CD14-positive monocyte (primary cell): ENCODE measurements at regions not wholly inside any gene's neighbourhood (a gene's known extent, or its start where the extent isn't known, plus 50 kb on each side); places are given as distances from the start of the nearest gene placed in this dataset.

Experiments
- DNase-seq, 3 donors: peaks; one replicate each; pipeline ENCODE4 v3.0.0-alpha.2; 2011 to 2022
- H2AFZ ChIP-seq: 2 replicates; pipeline ENCODE4 v1.6.0; 2012; ENCODE audit warnings: mild to moderate bottlenecking, low read depth, low read length, inconsistent platforms; ENCODE audit not compliant: insufficient read depth, poor library complexity, severe bottlenecking
- H3K27ac ChIP-seq, 2 donors: 1 replicate in 1 of 2; 2 replicates in 1 of 2; pipeline ENCODE4 v1.5.1; 2012 to 2013; ENCODE audit warnings: low read length in 2 of 2, control low read depth in 1 of 2, inconsistent platforms in 1 of 2, low read depth in 1 of 2, mild to moderate bottlenecking in 1 of 2
- H3K27me3 ChIP-seq, 2 donors: one replicate each; pipeline versions ENCODE4 v1.6.0 to v1.6.1; 2011 to 2013; ENCODE audit warnings: low read length in 2 of 2; ENCODE audit not compliant: control insufficient read depth in 2 of 2, insufficient read depth in 2 of 2
- H3K36me3 ChIP-seq, 2 donors: replicated peaks in 1 of 2; 1 replicate in 1 of 2; 2 replicates in 1 of 2; pipeline versions ENCODE4 v1.5.1 to v1.6.1; 2012 to 2013; ENCODE audit warnings: low read length in 2 of 2, control low read depth in 1 of 2, inconsistent platforms in 1 of 2, mild to moderate bottlenecking in 1 of 2; ENCODE audit not compliant: insufficient read depth in 2 of 2, control insufficient read depth in 1 of 2
- H3K4me1 ChIP-seq, 2 donors: 1 replicate in 1 of 2; 2 replicates in 1 of 2; pipeline versions ENCODE4 v1.5.1 to v1.6.1; 2012 to 2013; ENCODE audit warnings: low read length in 2 of 2, control low read depth in 1 of 2, inconsistent platforms in 1 of 2, mild to moderate bottlenecking in 1 of 2, moderate library complexity in 1 of 2; ENCODE audit not compliant: insufficient read depth in 2 of 2, control insufficient read depth in 1 of 2
- H3K4me2 ChIP-seq: replicated peaks from 2 replicates; pipeline ENCODE3; 2012; ENCODE audit warnings: low read length, moderate library complexity, mild to moderate bottlenecking; ENCODE audit not compliant: poor library complexity, severe bottlenecking; ENCODE audit errors: extremely low read depth
- H3K4me3 ChIP-seq, 3 experiments: fragments of 200-600 bp in 1 of 3; sonication (generic) in 1 of 3; replicated peaks in 1 of 3; 1 replicate in 2 of 3; 2 replicates in 1 of 3; pipeline ENCODE4 v1.5.1; 2011 to 2013; ENCODE audit warnings: low read length in 3 of 3, mild to moderate bottlenecking in 3 of 3, control low read depth in 2 of 3, low read depth in 2 of 3, inconsistent platforms in 1 of 3, moderate library complexity in 1 of 3
- H3K79me2 ChIP-seq: 2 replicates; pipeline ENCODE4 v1.6.0; 2012; ENCODE audit warnings: mild to moderate bottlenecking, control low read depth, inconsistent platforms, low read length, moderate library complexity; ENCODE audit not compliant: insufficient read depth
- H3K9ac ChIP-seq: 2 replicates; pipeline ENCODE4 v1.6.0; 2017; ENCODE audit warnings: low read length, mild to moderate bottlenecking; ENCODE audit not compliant: insufficient read depth, poor library complexity, severe bottlenecking
- H3K9me3 ChIP-seq, 2 donors: replicated peaks in 1 of 2; 1 replicate in 1 of 2; 2 replicates in 1 of 2; pipeline versions ENCODE4 v1.5.1 to v1.6.1; 2012 to 2013; ENCODE audit warnings: low read length in 2 of 2, control low read depth in 1 of 2; ENCODE audit not compliant: control insufficient read depth in 1 of 2, insufficient read depth in 1 of 2
- H4K20me1 ChIP-seq: 2 replicates; pipeline ENCODE4 v1.6.0; 2012; ENCODE audit warnings: mild to moderate bottlenecking, low read length, control low read depth, moderate library complexity; ENCODE audit not compliant: insufficient read depth
- H3K27ac Mint-ChIP-seq, 7 donors: one replicate each; pipeline ENCODE4 v1.8.0; 2020; ENCODE audit warnings: mild to moderate bottlenecking in 7 of 7, mixed read lengths in 7 of 7, moderate library complexity in 6 of 7, inconsistent platforms in 2 of 7
- H3K27me3 Mint-ChIP-seq, 3 donors: one replicate each; pipeline ENCODE4 v1.8.0; 2021 to 2022; ENCODE audit warnings: low read depth in 3 of 3, mild to moderate bottlenecking in 3 of 3, mixed read lengths in 3 of 3, moderate library complexity in 3 of 3, inconsistent platforms in 1 of 3
- H3K36me3 Mint-ChIP-seq, 2 donors: one replicate each; pipeline ENCODE4 v1.8.0; 2020; ENCODE audit warnings: mixed read lengths in 2 of 2, inconsistent platforms in 1 of 2, mild to moderate bottlenecking in 1 of 2
- H3K4me1 Mint-ChIP-seq: one replicate; pipeline ENCODE4 v1.8.0; 2020; ENCODE audit warnings: mild to moderate bottlenecking, mixed read lengths
- H3K4me3 Mint-ChIP-seq, 2 donors: one replicate each; pipeline ENCODE4 v1.8.0; 2020; ENCODE audit warnings: mild to moderate bottlenecking in 2 of 2, mixed read lengths in 2 of 2, moderate library complexity in 1 of 2
- H3K9me3 Mint-ChIP-seq, 7 donors: one replicate each; pipeline ENCODE4 v1.8.0; 2020 to 2022; ENCODE audit warnings: mixed read lengths in 7 of 7, mild to moderate bottlenecking in 6 of 7, moderate library complexity in 6 of 7, inconsistent platforms in 2 of 7
- WGBS: methylation state at CpG from one replicate; pipeline ENCODE4 v1.1.5; 2013; ENCODE audit warnings: missing lambda C conversion rate; ENCODE audit not compliant: insufficient coverage; 5-methylcytosine and 5-hydroxymethylcytosine counted together
- intact Hi-C, 2 donors: fragments of 100-400 bp; cut with micrococcal nuclease; formaldehyde crosslinking; loops; one replicate each; pipeline versions ENCODE4 v1.15.0 to v1.15.1; 2023
- TF ChIP-seq, protein P1 (sequence below): fragments of 200-600 bp; IDR thresholded peaks from one replicate; pipeline ENCODE4 v1.8.0; 2022; ENCODE audit warnings: antibody characterized with exemption, mild to moderate bottlenecking

- H4K20me1 ChIP-seq = no peaks in the 10 kb centered on the region
- peak overlapping the region in 1 of 2 donors; percentile 85 for H3K4me3 Mint-ChIP-seq
- WGBS = 5% methylated on average over 86 of the region's 92 CpGs
- intact Hi-C loops = no loop called here
- no peak overlapping the region for H3K9ac ChIP-seq
- no peaks in the 10 kb centered on the region for H3K79me2 ChIP-seq
- H3K4me2 ChIP-seq = no peak overlapping the region
- H2AFZ ChIP-seq = no peak overlapping the region
- H3K36me3 Mint-ChIP-seq = peaks cover 0 to 2% of the 10 kb centered on the region in 2 donors
- peaks cover under 1 to 13% of the 10 kb centered on the region in 2 donors for H3K9me3 ChIP-seq
- no peaks in the 10 kb centered on the region for H3K4me1 Mint-ChIP-seq
- H3K27me3 Mint-ChIP-seq = peaks cover 28 to 38% (median 35%) of the 10 kb centered on the region in 3 donors
- no peaks in the 10 kb centered on the region for H3K36me3 ChIP-seq
- H3K27ac ChIP-seq = no peak overlapping the region
- H3K4me1 ChIP-seq = no peaks in the 10 kb centered on the region
- DNase-seq = no peak
- peaks cover 9 to 24% of the 10 kb centered on the region in 2 donors for H3K27me3 ChIP-seq
- TF ChIP-seq, protein P1, sequence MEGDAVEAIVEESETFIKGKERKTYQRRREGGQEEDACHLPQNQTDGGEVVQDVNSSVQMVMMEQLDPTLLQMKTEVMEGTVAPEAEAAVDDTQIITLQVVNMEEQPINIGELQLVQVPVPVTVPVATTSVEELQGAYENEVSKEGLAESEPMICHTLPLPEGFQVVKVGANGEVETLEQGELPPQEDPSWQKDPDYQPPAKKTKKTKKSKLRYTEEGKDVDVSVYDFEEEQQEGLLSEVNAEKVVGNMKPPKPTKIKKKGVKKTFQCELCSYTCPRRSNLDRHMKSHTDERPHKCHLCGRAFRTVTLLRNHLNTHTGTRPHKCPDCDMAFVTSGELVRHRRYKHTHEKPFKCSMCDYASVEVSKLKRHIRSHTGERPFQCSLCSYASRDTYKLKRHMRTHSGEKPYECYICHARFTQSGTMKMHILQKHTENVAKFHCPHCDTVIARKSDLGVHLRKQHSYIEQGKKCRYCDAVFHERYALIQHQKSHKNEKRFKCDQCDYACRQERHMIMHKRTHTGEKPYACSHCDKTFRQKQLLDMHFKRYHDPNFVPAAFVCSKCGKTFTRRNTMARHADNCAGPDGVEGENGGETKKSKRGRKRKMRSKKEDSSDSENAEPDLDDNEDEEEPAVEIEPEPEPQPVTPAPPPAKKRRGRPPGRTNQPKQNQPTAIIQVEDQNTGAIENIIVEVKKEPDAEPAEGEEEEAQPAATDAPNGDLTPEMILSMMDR = no peak
- H3K27ac Mint-ChIP-seq = no peak overlapping the region
- no peak overlapping the region for H3K4me3 ChIP-seq
- H3K9me3 Mint-ChIP-seq = peaks cover 5 to 19% (median 10%) of the 10 kb centered on the region in 7 donors
Observed at GRCh38 chr22:48574776-48575617, 1252.7 kb downstream of the BRD1 start.

DNA sequence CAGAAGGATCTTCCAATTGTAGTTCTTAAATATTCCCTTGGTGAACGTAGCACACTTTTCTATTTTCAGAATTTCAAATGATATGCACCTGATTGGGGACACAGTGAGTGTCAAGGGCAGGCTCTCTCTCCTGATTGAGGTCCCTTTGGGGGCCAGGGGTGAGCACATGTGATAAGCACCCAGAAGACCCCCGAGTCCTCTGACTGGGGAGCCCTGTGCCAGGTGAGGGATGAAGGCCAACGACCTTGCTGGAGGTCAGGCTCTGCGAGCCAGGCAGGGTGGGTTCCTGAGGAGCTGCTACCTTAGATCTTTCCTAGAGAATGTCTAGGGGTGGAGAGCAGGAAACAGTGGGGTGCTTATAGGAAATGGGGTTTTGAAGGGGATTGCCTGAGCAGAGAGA, 1253.9 kb downstream of the BRD1 start:
- H3K4me1 Mint-ChIP-seq = no peaks in the 10 kb centered on the region
- Histone ChIP-seq H3K27ac (no peak overlapping the region), H3K4me2 (no peak overlapping the region), H3K9me3 (peaks cover 3 to 16% of the 10 kb centered on the region in 2 donors), H3K4me1 (no peaks in the 10 kb centered on the region), H2AFZ (no peak overlapping the region), H3K36me3 (no peaks in the 10 kb centered on the region), H3K9ac (no peak overlapping the region), H4K20me1 (no peaks in the 10 kb centered on the region), H3K79me2 (no peaks in the 10 kb centered on the region), H3K27me3 (peaks cover 9 to 24% of the 10 kb centered on the region in 2 donors), H3K4me3 (no peak overlapping the region)
- intact Hi-C loops = no loop called here
- DNase-seq = no peak
- no peak overlapping the region for H3K27ac Mint-ChIP-seq
- H3K27me3 Mint-ChIP-seq = peaks cover 28 to 41% (median 39%) of the 10 kb centered on the region in 3 donors
- H3K9me3 Mint-ChIP-seq = peaks cover 5 to 21% (median 11%) of the 10 kb centered on the region in 7 donors
- WGBS = 76% methylated on average over 3 of the region's 4 CpGs
- peak overlapping the region in 1 of 2 donors; percentile 85 for H3K4me3 Mint-ChIP-seq
- H3K36me3 Mint-ChIP-seq = peaks cover 0 to 2% of the 10 kb centered on the region in 2 donors
- TF ChIP-seq, protein P1 = no peak
